ENCODE measurements at regions not wholly inside any gene's neighbourhood (a gene's known extent, or its start where the extent isn't known, plus 50 kb on each side); places are given as distances from the start of the nearest gene placed in this dataset.

GRCh38 chr11:109173504-109173903 is 248.5 kb upstream of the C11orf87 start:
- no peak for DNase-seq

GRCh38 chr11:109184376-109184775 is 237.6 kb upstream of the C11orf87 start:
- DNase-seq: no peak

GRCh38 chr11:109192864-109193263 is 229.1 kb upstream of the C11orf87 start:
- no peak for DNase-seq

GRCh38 chr11:109193880-109194279 is 228.1 kb upstream of the C11orf87 start:
- no peak for DNase-seq

GRCh38 chr11:109196016-109196415 is 226.0 kb upstream of the C11orf87 start:
- no peak for DNase-seq

- no peak for DNase-seq
Measured at GRCh38 chr11:109197656-109198055, 224.3 kb upstream of the C11orf87 start.

- DNase-seq: no peak
Measured at GRCh38 chr11:109203176-109203575, 218.8 kb upstream of the C11orf87 start.

- no peak for DNase-seq
Measured at GRCh38 chr11:109205312-109205711, 216.7 kb upstream of the C11orf87 start.

- DNase-seq: no peak
Measured at GRCh38 chr11:109208121-109208520, 213.9 kb upstream of the C11orf87 start.

GRCh38 chr11:109209572-109209971 is 212.4 kb upstream of the C11orf87 start:
- DNase-seq: no peak

GRCh38 chr11:109221190-109221589 is 200.8 kb upstream of the C11orf87 start:
- DNase-seq: no peak

GRCh38 chr11:109222761-109223160 is 199.2 kb upstream of the C11orf87 start:
- DNase-seq: no peak

- DNase-seq: no peak
Measured at GRCh38 chr11:109223451-109223850, 198.5 kb upstream of the C11orf87 start.

GRCh38 chr11:109229682-109230081 is 192.3 kb upstream of the C11orf87 start:
- DNase-seq: no peak

GRCh38 chr11:109236188-109236587 is 185.8 kb upstream of the C11orf87 start:
- no peak for DNase-seq

- DNase-seq: peak; percentile 64
Measured at GRCh38 chr11:109236696-109237095, 185.3 kb upstream of the C11orf87 start.

GRCh38 chr11:109237636-109238035 is 184.4 kb upstream of the C11orf87 start:
- DNase-seq: no peak

- DNase-seq: no peak
Measured at GRCh38 chr11:109241988-109242536, 179.9 kb upstream of the C11orf87 start.

- DNase-seq: no peak
Measured at GRCh38 chr11:109247071-109247470, 174.9 kb upstream of the C11orf87 start.

- DNase-seq: no peak
Measured at GRCh38 chr11:109249597-109249996, 172.4 kb upstream of the C11orf87 start.

GRCh38 chr11:109251230-109251629 is 170.8 kb upstream of the C11orf87 start:
- DNase-seq: no peak

- DNase-seq: no peak
Measured at GRCh38 chr11:109264128-109264527, 157.9 kb upstream of the C11orf87 start.

GRCh38 chr11:109267293-109268095 is 154.5 kb upstream of the C11orf87 start:
- DNase-seq: peak; percentile 3

- DNase-seq: no peak
Measured at GRCh38 chr11:109275931-109276330, 146.1 kb upstream of the C11orf87 start.

GRCh38 chr11:109285465-109285864 is 136.5 kb upstream of the C11orf87 start:
- no peak for DNase-seq

Measured in kidney glomerular epithelial cell (primary cell).